GM12892 (cell line): ENCODE measurements at regions not wholly inside any gene's neighbourhood (a gene's known extent, or its start where the extent isn't known, plus 50 kb on each side); places are given as distances from the start of the nearest gene placed in this dataset.

Experiments used
- DNase-seq: peaks from one replicate; pipeline ENCODE4 v3.0.0; 2011; ENCODE audit not compliant: insufficient read length
- FAIRE-seq: peaks from 2 replicates; lab custom pipeline; 2011; peaks lifted over from hg19 to GRCh38; lab: Jason Lieb, UNC
- POLR2A ChIP-seq: IDR thresholded peaks from 2 replicates; pipeline ENCODE4 v1.6.1; 2011; ENCODE audit warnings: low read depth, low read length, control low read depth
- POLR2AphosphoS5 ChIP-seq: IDR thresholded peaks from 2 replicates; pipeline ENCODE4 v1.6.1; 2011; ENCODE audit warnings: low read depth, low read length, control low read depth
- TAF1 ChIP-seq: IDR thresholded peaks from 2 replicates; pipeline ENCODE4 v1.6.1; 2011; ENCODE audit warnings: low read depth, mild to moderate bottlenecking, control low read depth, low read length, borderline replicate concordance

GRCh38 chr16:64809876-64810629, 311.8 kb downstream of the CDH11 start:
- FAIRE-seq (no peak), DNase-seq (no peak)
- no peak for TF ChIP-seq POLR2AphosphoS5
- no peak for TF ChIP-seq TAF1
- TF ChIP-seq POLR2A, result no peak

DNA sequence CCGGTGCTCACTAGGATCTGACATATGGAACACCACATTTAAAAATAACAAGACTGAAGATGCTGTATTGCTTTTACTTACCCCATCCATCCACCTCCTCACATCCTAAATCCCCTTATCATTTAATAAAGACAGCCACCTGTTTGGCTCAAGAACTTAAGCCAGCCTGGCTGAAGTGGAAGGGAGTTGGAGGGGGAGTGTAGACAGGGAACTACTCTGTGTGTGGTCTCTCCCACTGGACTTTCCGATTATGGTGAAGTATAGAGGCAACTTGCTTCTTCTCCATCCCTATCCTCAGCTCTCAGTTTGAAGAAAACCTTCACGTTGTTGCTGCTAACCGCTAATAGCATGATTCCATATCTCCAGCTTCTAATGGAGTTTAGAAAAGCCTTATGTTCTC, 313.4 kb downstream of the CDH11 start:
- DNase-seq, result no peak
- FAIRE-seq, result no peak
- TF ChIP-seq TAF1, result no peak
- no peak for TF ChIP-seq POLR2AphosphoS5
- TF ChIP-seq POLR2A, result no peak

DNA sequence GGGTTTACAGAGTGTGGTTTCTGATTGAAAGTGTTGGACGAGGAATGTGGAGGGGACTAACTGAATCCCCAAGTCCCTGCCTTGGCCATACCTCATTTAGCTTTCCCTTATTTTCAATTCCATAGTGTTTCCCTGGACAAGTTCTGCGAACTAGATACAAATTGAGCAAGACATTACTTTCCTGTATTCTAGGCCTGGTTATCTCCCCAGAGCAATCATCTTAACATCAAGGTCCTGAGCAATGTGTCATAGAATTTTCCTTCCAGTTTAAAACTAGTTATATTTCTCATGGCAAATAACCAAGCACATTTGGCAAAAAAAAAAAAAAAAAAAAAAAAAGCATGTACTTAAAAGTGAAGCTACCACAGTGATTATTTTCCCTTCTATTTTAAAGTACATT, 330.1 kb downstream of the CDH11 start:
- TF ChIP-seq POLR2AphosphoS5, result no peak
- no peak for TF ChIP-seq TAF1
- TF ChIP-seq POLR2A, result no peak
- FAIRE-seq (no peak), DNase-seq (no peak)

DNA sequence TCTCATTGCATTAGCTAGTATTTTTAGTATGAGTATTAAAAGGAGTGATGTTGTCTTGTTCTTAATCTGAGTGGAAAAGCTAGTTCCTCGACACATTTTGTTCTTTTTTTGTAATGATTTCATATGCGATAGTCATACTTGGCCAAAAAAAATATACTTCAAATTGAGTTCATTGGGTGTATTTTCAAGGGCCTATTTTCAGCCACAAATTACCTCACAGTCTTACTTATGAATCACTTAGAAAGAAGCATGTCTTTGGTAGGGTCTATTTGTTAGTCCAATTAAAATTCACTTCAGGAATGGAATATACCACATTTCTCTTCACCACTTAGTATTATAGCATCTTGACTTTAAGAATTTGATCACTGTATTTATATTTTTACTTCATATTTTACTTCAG, 337.2 kb downstream of the CDH11 start:
- no peak for DNase-seq
- FAIRE-seq, result no peak
- no peak for TF ChIP-seq POLR2A
- no peak for TF ChIP-seq TAF1
- no peak for TF ChIP-seq POLR2AphosphoS5

- no peak for DNase-seq
- FAIRE-seq, result no peak
- TF ChIP-seq TAF1 (no peak), POLR2A (no peak), POLR2AphosphoS5 (no peak)
These were observed 339.4 kb downstream of the CDH11 start for GRCh38 chr16:64782484-64782883.

DNA sequence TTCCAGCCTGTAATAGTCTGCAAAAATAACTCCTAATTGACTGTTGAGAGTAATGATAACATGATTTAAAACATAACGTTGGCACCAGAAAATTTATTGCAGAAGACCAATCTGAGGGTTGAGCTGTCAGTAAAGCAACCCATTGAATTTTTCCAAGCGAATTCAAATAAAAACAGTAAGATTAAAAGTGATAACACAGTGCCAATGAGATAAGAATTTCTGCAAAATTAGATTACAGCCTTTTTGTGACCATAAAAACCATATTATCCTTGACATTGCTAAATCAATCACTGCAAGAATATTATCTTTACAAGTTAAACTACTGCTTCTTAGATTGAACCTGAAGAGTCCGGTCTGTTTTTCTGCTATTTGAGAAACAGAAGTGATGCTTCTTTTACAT, 341.4 kb downstream of the CDH11 start:
- FAIRE-seq, result no peak
- TF ChIP-seq POLR2A (no peak), POLR2AphosphoS5 (no peak), TAF1 (no peak)
- no peak for DNase-seq

- no peak for TF ChIP-seq POLR2AphosphoS5
- no peak for TF ChIP-seq POLR2A
- no peak for TF ChIP-seq TAF1
- FAIRE-seq (no peak), DNase-seq (no peak)
These were observed 343.1 kb downstream of the CDH11 start for GRCh38 chr16:64778777-64779176.

GRCh38 chr16:64773638-64774037, 348.2 kb downstream of the CDH11 start:
- FAIRE-seq, result no peak
- no peak for DNase-seq
- no peak for TF ChIP-seq POLR2A
- no peak for TF ChIP-seq TAF1
- no peak for TF ChIP-seq POLR2AphosphoS5

- DNase-seq (no peak), FAIRE-seq (no peak)
- no peak for TF ChIP-seq TAF1
- TF ChIP-seq POLR2AphosphoS5, result no peak
- no peak for TF ChIP-seq POLR2A
These were observed 348.7 kb downstream of the CDH11 start for GRCh38 chr16:64773184-64773583.

- DNase-seq (no peak), FAIRE-seq (no peak)
- TF ChIP-seq POLR2AphosphoS5 (no peak), TAF1 (no peak), POLR2A (no peak)
These were observed 350.6 kb downstream of the CDH11 start for GRCh38 chr16:64771273-64771672.

DNA sequence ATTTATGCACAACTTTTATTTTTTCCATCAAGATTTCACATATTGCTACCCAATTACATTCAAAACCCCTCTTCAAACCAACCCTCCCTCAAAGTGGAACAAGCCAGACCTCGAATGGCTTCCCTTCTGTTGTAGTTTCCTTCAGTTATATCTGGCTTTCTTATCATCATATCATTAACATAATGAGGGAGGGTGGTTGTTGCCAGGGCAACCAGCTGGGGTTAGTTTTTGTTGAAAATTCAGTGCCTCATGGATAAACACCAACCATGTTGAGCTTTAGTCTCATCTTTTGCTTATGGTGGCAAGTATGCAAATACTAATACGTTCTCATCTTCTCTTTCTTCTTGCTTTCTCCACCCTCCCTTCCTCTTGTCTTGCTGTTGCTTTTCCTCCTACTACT, 359.7 kb downstream of the CDH11 start:
- FAIRE-seq (no peak), DNase-seq (no peak)
- TF ChIP-seq POLR2A (no peak), TAF1 (no peak), POLR2AphosphoS5 (no peak)

GRCh38 chr16:64754279-64754678, 367.6 kb downstream of the CDH11 start:
- no peak for DNase-seq
- TF ChIP-seq TAF1 (no peak), POLR2AphosphoS5 (no peak), POLR2A (no peak)
- FAIRE-seq, result no peak

- TF ChIP-seq POLR2A (no peak), POLR2AphosphoS5 (no peak), TAF1 (no peak)
- DNase-seq (no peak), FAIRE-seq (no peak)
These were observed 370.0 kb downstream of the CDH11 start for GRCh38 chr16:64751906-64752305.
